OCI-LY7 (cell line): ENCODE measurements at regions not wholly inside any gene's neighbourhood (a gene's known extent, or its start where the extent isn't known, plus 50 kb on each side); places are given as distances from the start of the nearest gene placed in this dataset.

Source experiments
- EZH2phosphoT487 ChIP-seq: fragments of 200-600 bp; sonication (generic); IDR thresholded peaks from 2 replicates; pipeline ENCODE4 v1.6.1; 2018; ENCODE audit warnings: low read depth, borderline replicate concordance, mild to moderate bottlenecking, mixed run types, antibody characterized with exemption, low read length, moderate library complexity, mixed read lengths
- TF ChIP-seq, protein P1 (sequence below): fragments of 200-600 bp; sonication (generic); conservative IDR thresholded peaks from 2 replicates; pipeline ENCODE4 v1.5.1; 2014; ENCODE audit warnings: mild to moderate bottlenecking, antibody characterized with exemption, low read length, moderate library complexity, mixed read lengths

DNA sequence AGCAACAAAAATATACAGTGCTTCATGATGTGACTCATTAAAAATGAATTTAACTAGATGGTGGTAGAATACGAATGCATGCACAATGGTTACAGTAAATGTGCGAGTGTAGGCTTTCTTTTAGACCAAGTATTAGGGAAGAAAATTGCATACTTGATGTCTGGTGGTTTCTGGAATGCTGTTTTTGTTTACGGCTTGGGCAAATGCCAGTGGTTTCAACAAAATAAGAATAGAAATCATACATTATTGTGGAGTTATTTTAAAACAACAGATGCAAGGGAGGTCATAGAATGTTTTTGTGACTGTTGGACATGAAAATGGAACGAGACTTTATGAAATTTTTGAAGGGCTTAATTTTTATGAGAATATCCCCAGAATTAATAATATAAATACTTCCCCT, 580.9 kb downstream of the PLCL1 start:
- TF ChIP-seq, protein P1, sequence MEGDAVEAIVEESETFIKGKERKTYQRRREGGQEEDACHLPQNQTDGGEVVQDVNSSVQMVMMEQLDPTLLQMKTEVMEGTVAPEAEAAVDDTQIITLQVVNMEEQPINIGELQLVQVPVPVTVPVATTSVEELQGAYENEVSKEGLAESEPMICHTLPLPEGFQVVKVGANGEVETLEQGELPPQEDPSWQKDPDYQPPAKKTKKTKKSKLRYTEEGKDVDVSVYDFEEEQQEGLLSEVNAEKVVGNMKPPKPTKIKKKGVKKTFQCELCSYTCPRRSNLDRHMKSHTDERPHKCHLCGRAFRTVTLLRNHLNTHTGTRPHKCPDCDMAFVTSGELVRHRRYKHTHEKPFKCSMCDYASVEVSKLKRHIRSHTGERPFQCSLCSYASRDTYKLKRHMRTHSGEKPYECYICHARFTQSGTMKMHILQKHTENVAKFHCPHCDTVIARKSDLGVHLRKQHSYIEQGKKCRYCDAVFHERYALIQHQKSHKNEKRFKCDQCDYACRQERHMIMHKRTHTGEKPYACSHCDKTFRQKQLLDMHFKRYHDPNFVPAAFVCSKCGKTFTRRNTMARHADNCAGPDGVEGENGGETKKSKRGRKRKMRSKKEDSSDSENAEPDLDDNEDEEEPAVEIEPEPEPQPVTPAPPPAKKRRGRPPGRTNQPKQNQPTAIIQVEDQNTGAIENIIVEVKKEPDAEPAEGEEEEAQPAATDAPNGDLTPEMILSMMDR, result no peak
- no peak for TF ChIP-seq EZH2phosphoT487
